ENCODE measurements at regions not wholly inside any gene's neighbourhood (a gene's known extent, or its start where the extent isn't known, plus 50 kb on each side); places are given as distances from the start of the nearest gene placed in this dataset.

DNA sequence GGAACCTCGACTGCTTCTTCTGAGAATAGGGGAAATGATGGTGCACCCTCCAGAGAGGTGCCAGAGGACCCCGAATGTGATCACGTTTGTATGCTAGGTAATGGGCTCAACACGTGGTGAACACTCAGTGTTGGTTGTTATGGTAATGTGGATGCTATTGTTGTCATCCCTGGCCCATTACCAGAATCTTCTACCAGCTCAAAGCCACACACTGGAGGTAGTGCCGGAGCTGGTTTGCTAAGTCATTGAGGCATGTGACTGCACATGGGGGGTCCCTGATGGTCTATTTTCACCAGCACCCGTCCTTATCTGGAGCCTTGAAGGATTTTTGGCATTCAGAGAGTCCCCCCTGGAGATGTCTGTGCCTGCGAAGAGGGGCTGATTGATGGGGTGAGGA lies 119.1 kb upstream of the CD82 start:
- TF ChIP-seq POLR2A (IDR thresholded peaks at IDR 0.05), result no peak
- no peak for TF ChIP-seq CTCF (IDR thresholded peaks at IDR 0.05)

All from stomach (tissue), 4 donors.